Caco-2 (cell line): ENCODE measurements at regions not wholly inside any gene's neighbourhood (a gene's known extent, or its start where the extent isn't known, plus 50 kb on each side); places are given as distances from the start of the nearest gene placed in this dataset.

Experiments
- BruUV-seq: library from RNA; stranded (reverse); fragments of 400-500 nt; replicated peaks from 2 replicates; lab custom pipeline; 2021; lab: Mats Ljungman, UMichigan
- CTCF ChIA-PET: fragments of 300-600 bp; sonication (Branson Sonifier 250); formaldehyde crosslinking; loops from one replicate; lab custom pipeline; 2022; ENCODE audit warnings: antibody characterized with exemption; lab: Charles Lee
- POLR2A ChIA-PET: fragments of 300-600 bp; sonication (Branson Sonifier 250); formaldehyde crosslinking; loops from one replicate; lab custom pipeline; 2022; ENCODE audit warnings: antibody characterized with exemption; lab: Charles Lee
- DNase-seq, 2 experiments: peaks; one replicate each; pipeline versions ENCODE4 v3.0.0 to v3.0.0-alpha.2; 2020 to 2022
- H3K27me3 ChIP-seq: replicated peaks from 2 replicates; pipeline ENCODE4 v1.6.0; 2011; ENCODE audit warnings: low read length; ENCODE audit not compliant: control insufficient read depth, insufficient read depth
- H3K36me3 ChIP-seq: 2 replicates; pipeline ENCODE4 v1.5.1; 2011; ENCODE audit warnings: low read length; ENCODE audit not compliant: control insufficient read depth, insufficient read depth
- H3K4me1 ChIP-seq: fragments of 250-450 bp; sonication (Bioruptor Pico); 2 replicates; pipeline ENCODE4 v1.5.1; 2020; ENCODE audit warnings: mild to moderate bottlenecking
- H3K4me3 ChIP-seq: 2 replicates; pipeline ENCODE4 v1.5.1; 2011; ENCODE audit warnings: low read depth, mild to moderate bottlenecking, control low read depth, low read length
- H3K9me3 ChIP-seq: fragments of 250-450 bp; sonication (Bioruptor Pico); 2 replicates; pipeline ENCODE4 v1.5.1; 2020; ENCODE audit warnings: mild to moderate bottlenecking, moderate library complexity
- H3K27ac Mint-ChIP-seq: one replicate; pipeline ENCODE4 v1.8.0; 2022; ENCODE audit warnings: mixed read lengths; ENCODE audit not compliant: unreplicated experiment
- H3K27me3 Mint-ChIP-seq: one replicate; pipeline ENCODE4 v1.8.0; 2022; ENCODE audit warnings: mixed read lengths; ENCODE audit not compliant: insufficient read depth, unreplicated experiment
- H3K36me3 Mint-ChIP-seq: one replicate; pipeline ENCODE4 v1.8.0; 2022; ENCODE audit warnings: mild to moderate bottlenecking, mixed read lengths; ENCODE audit not compliant: insufficient read depth, unreplicated experiment
- H3K4me1 Mint-ChIP-seq: one replicate; pipeline ENCODE4 v1.8.0; 2022; ENCODE audit warnings: low read depth, mixed read lengths; ENCODE audit not compliant: unreplicated experiment
- H3K4me3 Mint-ChIP-seq: one replicate; pipeline ENCODE4 v1.8.0; 2022; ENCODE audit warnings: mild to moderate bottlenecking, moderate library complexity, mixed read lengths; ENCODE audit not compliant: unreplicated experiment
- H3K9me3 Mint-ChIP-seq: one replicate; pipeline ENCODE4 v1.8.0; 2022; ENCODE audit warnings: mixed read lengths; ENCODE audit not compliant: unreplicated experiment
- intact Hi-C: fragments of 100-400 bp; cut with micrococcal nuclease; formaldehyde crosslinking; loops from one replicate; pipeline ENCODE4 v1.10.0; 2022; ENCODE audit not compliant: unreplicated experiment
- TF ChIP-seq, protein P1 (sequence below), 2 experiments: fragments of 200-600 bp in 1 of 2; IDR thresholded peaks; 1 replicate in 1 of 2; 2 replicates in 1 of 2; pipeline versions ENCODE4 v1.5.1 to v1.8.0; 2011 to 2022; ENCODE audit warnings: antibody characterized with exemption in 1 of 2, control low read depth in 1 of 2, inconsistent platforms in 1 of 2, low read depth in 1 of 2, low read length in 1 of 2, mild to moderate bottlenecking in 1 of 2, moderate library complexity in 1 of 2; ENCODE audit not compliant: insufficient read depth in 1 of 2, severe bottlenecking in 1 of 2, unreplicated experiment in 1 of 2

GRCh38 chr12:43294916-43295315 is 257.1 kb downstream of the ADAMTS20 start:
- no TSS peak for BruUV-seq
- no peak for DNase-seq
- no peaks in the 10 kb centered on the region for H3K27me3 Mint-ChIP-seq
- H3K9me3 ChIP-seq: no peaks in the 10 kb centered on the region
- TF ChIP-seq, protein P1, sequence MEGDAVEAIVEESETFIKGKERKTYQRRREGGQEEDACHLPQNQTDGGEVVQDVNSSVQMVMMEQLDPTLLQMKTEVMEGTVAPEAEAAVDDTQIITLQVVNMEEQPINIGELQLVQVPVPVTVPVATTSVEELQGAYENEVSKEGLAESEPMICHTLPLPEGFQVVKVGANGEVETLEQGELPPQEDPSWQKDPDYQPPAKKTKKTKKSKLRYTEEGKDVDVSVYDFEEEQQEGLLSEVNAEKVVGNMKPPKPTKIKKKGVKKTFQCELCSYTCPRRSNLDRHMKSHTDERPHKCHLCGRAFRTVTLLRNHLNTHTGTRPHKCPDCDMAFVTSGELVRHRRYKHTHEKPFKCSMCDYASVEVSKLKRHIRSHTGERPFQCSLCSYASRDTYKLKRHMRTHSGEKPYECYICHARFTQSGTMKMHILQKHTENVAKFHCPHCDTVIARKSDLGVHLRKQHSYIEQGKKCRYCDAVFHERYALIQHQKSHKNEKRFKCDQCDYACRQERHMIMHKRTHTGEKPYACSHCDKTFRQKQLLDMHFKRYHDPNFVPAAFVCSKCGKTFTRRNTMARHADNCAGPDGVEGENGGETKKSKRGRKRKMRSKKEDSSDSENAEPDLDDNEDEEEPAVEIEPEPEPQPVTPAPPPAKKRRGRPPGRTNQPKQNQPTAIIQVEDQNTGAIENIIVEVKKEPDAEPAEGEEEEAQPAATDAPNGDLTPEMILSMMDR (IDR thresholded peaks at IDR 0.05; ENCODE audit: insufficient read depth in 1 of 2, low read depth in 1 of 2, low read length in 1 of 2, severe bottlenecking in 1 of 2, unreplicated experiment in 1 of 2): no peak
- CTCF ChIA-PET: no interaction called here
- no peak overlapping the region for H3K27ac Mint-ChIP-seq
- POLR2A ChIA-PET: no interaction called here
- no peaks in the 10 kb centered on the region for H3K36me3 ChIP-seq
- intact Hi-C loops: no loop called here
- no peaks in the 10 kb centered on the region for H3K4me1 ChIP-seq
- H3K9me3 Mint-ChIP-seq: no peaks in the 10 kb centered on the region
- H3K4me3 ChIP-seq: no peak overlapping the region
- H3K27me3 ChIP-seq: no peaks in the 10 kb centered on the region
- H3K4me1 Mint-ChIP-seq: no peaks in the 10 kb centered on the region
- H3K36me3 Mint-ChIP-seq: no peaks in the 10 kb centered on the region
- no peak overlapping the region for H3K4me3 Mint-ChIP-seq

GRCh38 chr12:43294147-43294546 is 257.9 kb downstream of the ADAMTS20 start:
- intact Hi-C loops: no loop called here
- ChIA-PET POLR2A (no interaction called here), CTCF (no interaction called here)
- H3K36me3 Mint-ChIP-seq: no peaks in the 10 kb centered on the region
- Histone ChIP-seq H3K4me3 (no peak overlapping the region), H3K27me3 (no peaks in the 10 kb centered on the region), H3K4me1 (no peaks in the 10 kb centered on the region), H3K9me3 (no peaks in the 10 kb centered on the region), H3K36me3 (no peaks in the 10 kb centered on the region)
- H3K27me3 Mint-ChIP-seq: no peaks in the 10 kb centered on the region
- TF ChIP-seq, protein P1 (IDR thresholded peaks at IDR 0.05; ENCODE audit: insufficient read depth in 1 of 2, low read depth in 1 of 2, low read length in 1 of 2, severe bottlenecking in 1 of 2, unreplicated experiment in 1 of 2): no peak
- no peak for DNase-seq
- BruUV-seq: no TSS peak
- H3K9me3 Mint-ChIP-seq: no peaks in the 10 kb centered on the region
- no peak overlapping the region for H3K27ac Mint-ChIP-seq
- no peak overlapping the region for H3K4me3 Mint-ChIP-seq
- no peaks in the 10 kb centered on the region for H3K4me1 Mint-ChIP-seq

DNA sequence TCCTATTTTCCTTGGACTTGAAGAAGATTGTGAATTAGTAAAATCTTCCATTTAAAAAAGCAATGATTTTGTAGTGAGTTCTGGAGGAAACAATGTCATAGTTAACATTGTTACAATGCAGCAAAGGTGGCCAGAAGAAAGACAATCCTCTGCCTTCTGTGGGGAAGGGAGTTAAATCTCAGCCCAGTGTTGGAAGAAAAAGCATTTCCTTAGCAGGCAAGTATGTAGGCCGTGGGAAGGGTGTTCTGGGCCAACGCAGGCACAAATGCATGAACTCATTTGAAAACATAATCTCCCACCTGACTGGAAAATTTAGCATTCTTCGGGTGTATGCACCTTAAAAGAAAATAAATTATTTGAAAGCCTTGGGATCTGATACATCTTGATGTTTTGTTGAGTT is 258.6 kb downstream of the ADAMTS20 start:
- Mint-ChIP-seq H3K27ac (no peak overlapping the region), H3K27me3 (no peaks in the 10 kb centered on the region), H3K4me1 (no peaks in the 10 kb centered on the region), H3K36me3 (no peaks in the 10 kb centered on the region), H3K4me3 (no peak overlapping the region), H3K9me3 (no peaks in the 10 kb centered on the region)
- no TSS peak for BruUV-seq
- Histone ChIP-seq H3K27me3 (no peaks in the 10 kb centered on the region), H3K9me3 (no peaks in the 10 kb centered on the region), H3K4me1 (peaks cover 1% of the 10 kb centered on the region), H3K4me3 (no peak overlapping the region), H3K36me3 (no peaks in the 10 kb centered on the region)
- no peak for DNase-seq
- CTCF ChIA-PET: no interaction called here
- POLR2A ChIA-PET: no interaction called here
- intact Hi-C loops: no loop called here
- TF ChIP-seq, protein P1 (IDR thresholded peaks at IDR 0.05; ENCODE audit: insufficient read depth in 1 of 2, low read depth in 1 of 2, low read length in 1 of 2, severe bottlenecking in 1 of 2, unreplicated experiment in 1 of 2): no peak
